Loucy (cell line): ENCODE measurements at regions not wholly inside any gene's neighbourhood (a gene's known extent, or its start where the extent isn't known, plus 50 kb on each side); places are given as distances from the start of the nearest gene placed in this dataset.

Source experiments
- H2AFZ ChIP-seq: fragments of 200-600 bp; sonication (generic); 2 replicates; pipeline ENCODE4 v1.6.0; 2016; ENCODE audit warnings: antibody characterized with exemption, mild to moderate bottlenecking, low read length, moderate library complexity
- H3F3A ChIP-seq: fragments of 200-600 bp; 2 replicates; pipeline ENCODE4 v1.6.0; 2016; ENCODE audit warnings: antibody characterized with exemption, low read depth, mild to moderate bottlenecking
- H3K27me3 ChIP-seq: fragments of 200-600 bp; sonication (generic); 2 replicates; pipeline ENCODE4 v1.6.1; 2014; ENCODE audit warnings: low read length, mild to moderate bottlenecking; ENCODE audit not compliant: insufficient read depth, poor library complexity, severe bottlenecking
- H3K36me3 ChIP-seq: fragments of 200-600 bp; sonication (generic); 2 replicates; pipeline ENCODE4 v1.6.1; 2016; ENCODE audit warnings: low read length; ENCODE audit not compliant: insufficient read depth
- H3K4me1 ChIP-seq: fragments of 200-600 bp; sonication (generic); 2 replicates; pipeline ENCODE4 v1.5.1; 2014; ENCODE audit warnings: low read length, mild to moderate bottlenecking; ENCODE audit not compliant: insufficient read depth, poor library complexity, severe bottlenecking
- H3K4me2 ChIP-seq: fragments of 200-600 bp; sonication (generic); 2 replicates; pipeline ENCODE4 v1.6.0; 2014; ENCODE audit warnings: antibody characterized with exemption, low read length, low read depth, mild to moderate bottlenecking; ENCODE audit not compliant: poor library complexity, severe bottlenecking
- H3K4me3 ChIP-seq: fragments of 200-600 bp; sonication (generic); 2 replicates; pipeline ENCODE4 v1.5.1; 2014; ENCODE audit warnings: low read length, mild to moderate bottlenecking, mixed read lengths; ENCODE audit not compliant: poor library complexity, severe bottlenecking
- H3K79me2 ChIP-seq: fragments of 200-600 bp; sonication (generic); 2 replicates; pipeline ENCODE4 v1.6.1; 2014; ENCODE audit warnings: low read length; ENCODE audit not compliant: insufficient read depth
- H3K9ac ChIP-seq: fragments of 200-600 bp; sonication (generic); 2 replicates; pipeline ENCODE4 v1.6.0; 2014; ENCODE audit warnings: mild to moderate bottlenecking, low read depth, low read length, moderate library complexity; ENCODE audit not compliant: poor library complexity, severe bottlenecking
- H3K9me2 ChIP-seq: fragments of 200-600 bp; sonication (generic); replicated peaks from 2 replicates; pipeline ENCODE4 v1.6.1; 2016; ENCODE audit warnings: low read depth, low read length, mixed read lengths
- H3K9me3 ChIP-seq: fragments of 200-600 bp; sonication (generic); 2 replicates; pipeline ENCODE4 v1.6.1; 2014; ENCODE audit warnings: mild to moderate bottlenecking, antibody characterized with exemption, low read length, low read depth; ENCODE audit not compliant: insufficient read depth
- H4K20me1 ChIP-seq: fragments of 200-600 bp; sonication (generic); 2 replicates; pipeline ENCODE4 v1.6.0; 2014; ENCODE audit warnings: antibody characterized with exemption, low read length, mild to moderate bottlenecking; ENCODE audit not compliant: insufficient read depth, poor library complexity, severe bottlenecking
- CTCF ChIP-seq: fragments of 200-600 bp; sonication (generic); conservative IDR thresholded peaks from 2 replicates; pipeline ENCODE4 v1.5.1; 2014; ENCODE audit warnings: mild to moderate bottlenecking, antibody characterized with exemption, low read length
- EZH2phosphoT487 ChIP-seq: fragments of 200-600 bp; IDR thresholded peaks from 2 replicates; pipeline ENCODE4 v1.6.1; 2018; ENCODE audit warnings: antibody characterized with exemption, mild to moderate bottlenecking, moderate library complexity, borderline replicate concordance

- Histone ChIP-seq H2AFZ (no peak overlapping the region), H3K9me3 (no peaks in the 10 kb centered on the region), H4K20me1 (no peaks in the 10 kb centered on the region), H3K4me1 (no peaks in the 10 kb centered on the region), H3K9ac (no peak overlapping the region), H3K27me3 (no peaks in the 10 kb centered on the region), H3K79me2 (no peaks in the 10 kb centered on the region), H3F3A (no peaks in the 10 kb centered on the region), H3K4me3 (no peak overlapping the region), H3K36me3 (no peaks in the 10 kb centered on the region), H3K4me2 (no peak overlapping the region), H3K9me2 (no peaks in the 10 kb centered on the region)
- TF ChIP-seq EZH2phosphoT487 (no peak), CTCF (no peak)
Observed at GRCh38 chr16:5354645-5355044, 257.1 kb upstream of the EEF2KMT start.

- Histone ChIP-seq H3K4me1 (no peaks in the 10 kb centered on the region), H2AFZ (no peak overlapping the region), H3F3A (no peaks in the 10 kb centered on the region), H3K9me3 (no peaks in the 10 kb centered on the region), H3K9me2 (no peaks in the 10 kb centered on the region), H3K9ac (no peak overlapping the region), H3K36me3 (no peaks in the 10 kb centered on the region), H3K4me2 (no peak overlapping the region), H3K79me2 (no peaks in the 10 kb centered on the region), H3K27me3 (no peaks in the 10 kb centered on the region), H4K20me1 (no peaks in the 10 kb centered on the region), H3K4me3 (no peak overlapping the region)
- TF ChIP-seq EZH2phosphoT487 (no peak), CTCF (no peak)
Observed at GRCh38 chr16:5349670-5350517, 252.3 kb upstream of the EEF2KMT start.

GRCh38 chr16:5349101-5349500 lies 251.5 kb upstream of the EEF2KMT start:
- TF ChIP-seq EZH2phosphoT487: no peak
- no peak for TF ChIP-seq CTCF
- Histone ChIP-seq H3K79me2 (no peaks in the 10 kb centered on the region), H3K9me3 (no peaks in the 10 kb centered on the region), H3K27me3 (no peaks in the 10 kb centered on the region), H3K4me3 (no peak overlapping the region), H3K4me1 (no peaks in the 10 kb centered on the region), H3K9ac (no peak overlapping the region), H3K9me2 (no peaks in the 10 kb centered on the region), H3K36me3 (no peaks in the 10 kb centered on the region), H3F3A (no peaks in the 10 kb centered on the region), H3K4me2 (no peak overlapping the region), H4K20me1 (no peaks in the 10 kb centered on the region), H2AFZ (no peak overlapping the region)
